Glomerular visceral epithelial cell (primary cell): ENCODE measurements at regions not wholly inside any gene's neighbourhood (a gene's known extent, or its start where the extent isn't known, plus 50 kb on each side); places are given as distances from the start of the nearest gene placed in this dataset.
"Not testable (repeated sequence)": the region's sequence is repeated elsewhere in the genome, so short reads cannot be mapped to it uniquely, and the experiment has no call there.

ENCODE experiments used
- DNase-seq: peaks from one replicate; pipeline ENCODE4 v3.0.0-alpha.2; 2016; ENCODE audit errors: extremely low spot score

DNA sequence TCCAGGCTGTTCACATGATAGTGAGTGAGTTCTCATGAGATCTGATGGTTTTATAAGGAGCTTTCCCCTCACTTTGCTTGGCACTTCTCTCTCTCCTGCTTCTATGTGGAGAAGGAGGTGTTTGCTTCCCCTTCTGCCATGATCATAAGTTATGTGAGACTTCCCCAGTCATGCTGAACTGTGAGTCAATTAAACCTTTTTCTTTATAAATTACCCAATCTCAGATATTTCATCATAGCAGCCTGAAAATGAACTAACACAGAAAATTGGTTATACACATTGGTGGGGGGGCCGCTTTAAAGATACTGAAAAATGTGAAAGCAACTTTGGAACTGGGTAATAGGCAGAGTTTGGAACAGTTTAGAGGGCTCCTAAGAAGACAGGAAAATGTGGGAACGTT is 741.1 kb upstream of the LUZP2 start:
- no peak for DNase-seq

DNA sequence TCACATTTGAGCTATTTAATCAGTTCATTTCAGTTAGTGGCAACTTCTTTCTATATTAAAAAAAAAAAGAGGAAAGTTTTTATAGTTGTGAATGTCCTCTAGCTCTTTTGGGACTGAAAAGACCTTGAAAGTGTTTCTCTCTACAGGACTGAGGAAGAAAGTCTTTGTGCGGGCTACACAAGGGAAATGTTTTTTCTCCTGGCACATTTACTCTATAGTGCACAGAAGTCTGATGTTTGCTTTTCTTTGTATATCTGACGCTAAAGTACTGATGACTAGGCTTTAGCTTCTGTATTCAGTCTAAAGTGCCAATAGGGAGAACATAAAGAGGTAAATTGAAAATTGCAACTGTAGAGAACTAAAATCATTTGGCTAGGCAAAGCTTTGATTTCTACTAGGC is 737.4 kb upstream of the LUZP2 start:
- DNase-seq, result no peak

DNA sequence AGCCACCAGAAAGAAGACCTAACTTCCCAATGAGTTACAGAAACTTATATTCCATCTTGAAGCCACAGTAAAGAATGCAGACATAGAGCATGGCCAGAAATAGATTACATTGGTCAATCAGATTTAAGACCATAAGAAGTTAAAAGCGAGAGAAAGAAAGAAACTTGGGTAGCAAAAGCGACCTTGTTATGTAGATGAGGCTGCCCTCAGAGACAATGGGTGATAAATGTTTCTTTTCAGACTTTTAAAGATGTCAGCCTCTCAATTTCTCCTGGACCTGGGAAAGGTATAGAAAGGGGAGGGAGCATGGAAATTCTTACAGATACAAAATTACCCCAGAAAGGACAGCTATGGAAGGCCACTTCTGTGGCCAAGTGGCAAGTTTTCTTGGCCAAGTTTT is 732.6 kb upstream of the LUZP2 start:
- DNase-seq, result no peak

DNA sequence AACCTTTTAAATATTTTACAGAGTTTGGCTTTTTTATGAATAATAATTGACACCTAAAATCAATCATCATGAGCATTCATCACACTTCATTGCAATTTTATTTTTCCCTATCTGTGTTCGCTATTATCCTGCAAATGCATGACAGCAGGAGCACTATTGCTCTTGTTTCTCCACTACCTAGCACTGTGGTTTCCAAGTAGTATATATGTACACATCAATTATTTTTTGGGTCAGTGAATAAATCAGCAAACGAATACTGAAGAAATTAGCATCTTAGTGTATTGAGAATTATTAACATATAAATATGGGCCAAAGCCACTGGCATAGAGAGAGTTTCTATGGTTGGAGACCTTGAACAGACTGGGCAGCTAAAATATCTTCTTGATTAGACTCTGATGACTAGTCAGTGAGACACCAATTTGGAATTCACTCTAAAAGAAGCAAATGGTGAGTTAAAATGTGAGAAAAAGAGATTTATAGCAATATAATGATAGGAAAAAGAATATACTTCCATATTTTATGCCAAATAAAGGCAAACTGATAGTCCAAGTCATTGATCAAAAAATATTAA is 731.1 kb upstream of the LUZP2 start:
- DNase-seq, result peak; percentile 7

DNA sequence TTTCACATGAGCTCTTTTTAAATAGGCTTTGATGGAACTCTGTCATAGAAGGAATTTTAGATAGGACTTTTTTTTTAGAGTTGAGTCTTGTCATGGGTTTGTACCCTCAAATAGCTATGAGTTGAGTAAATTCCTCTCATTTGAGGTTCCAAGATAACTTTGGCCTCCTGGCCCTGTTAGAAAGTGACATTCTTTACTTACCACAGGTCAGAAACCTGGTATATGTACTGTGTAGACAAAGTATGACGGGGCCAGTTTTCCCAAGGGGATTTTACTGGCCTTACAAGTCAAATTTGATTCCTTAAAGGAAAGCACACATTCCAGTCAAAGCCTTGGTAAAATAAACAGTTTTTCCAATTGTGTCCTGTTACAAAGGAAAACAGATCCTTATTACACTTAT is 729.3 kb upstream of the LUZP2 start:
- no peak for DNase-seq

DNA sequence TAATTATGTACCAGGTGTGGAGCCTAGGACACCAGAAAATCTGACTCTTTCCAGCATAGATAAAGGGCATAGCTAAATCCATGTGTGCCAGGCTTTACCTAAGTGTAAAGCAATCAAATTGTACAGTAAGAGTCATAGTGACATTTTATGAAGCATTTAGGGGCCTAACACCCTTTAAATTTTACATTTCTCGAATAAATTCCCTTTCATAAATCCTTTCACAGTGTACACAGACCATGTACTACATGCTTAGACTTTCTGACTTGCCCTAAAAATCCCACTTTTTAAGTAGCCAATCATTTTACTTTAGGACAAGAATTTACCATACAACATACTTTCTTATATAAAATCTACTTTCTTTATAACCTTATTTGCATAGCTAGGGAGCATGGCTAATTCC is 727.6 kb upstream of the LUZP2 start:
- DNase-seq, result no peak

DNA sequence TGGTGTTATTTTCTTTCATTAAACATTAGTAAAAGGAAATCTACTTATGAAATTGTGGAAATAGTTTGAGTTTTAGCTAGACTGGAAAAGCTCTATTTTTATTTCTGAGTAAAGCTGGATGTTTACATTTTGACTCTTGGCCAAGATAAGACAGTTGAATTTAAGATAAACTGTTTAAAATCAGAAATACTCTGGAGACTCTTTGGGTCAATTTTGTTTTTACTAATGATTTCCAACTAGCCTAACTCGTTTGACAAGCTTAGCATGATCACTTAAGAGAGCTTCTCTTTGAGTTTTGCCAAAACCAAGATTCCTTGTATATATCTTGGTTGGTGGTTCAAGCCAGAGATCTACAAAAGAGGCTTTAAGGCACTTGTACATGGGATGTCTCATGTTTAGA is 724.8 kb upstream of the LUZP2 start:
- DNase-seq, result no peak

DNA sequence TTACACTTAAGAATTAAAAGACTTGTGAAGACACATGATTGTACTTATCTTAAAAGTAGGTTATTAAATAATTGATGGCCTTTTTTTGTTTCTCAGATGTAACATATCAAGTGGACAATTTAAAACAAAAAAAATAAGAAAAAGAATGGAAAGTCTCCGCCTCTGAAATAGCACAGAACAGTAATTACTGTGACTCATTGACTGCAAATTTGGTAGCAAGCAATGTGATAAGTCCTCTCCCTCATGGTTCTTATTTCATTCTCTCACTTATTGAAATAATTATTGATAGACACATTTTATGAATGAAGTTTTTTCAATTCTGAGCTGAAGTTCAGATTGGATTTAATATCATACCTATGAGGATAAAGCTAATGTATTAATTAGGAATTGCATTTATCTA is 717.9 kb upstream of the LUZP2 start:
- DNase-seq, result no peak

DNA sequence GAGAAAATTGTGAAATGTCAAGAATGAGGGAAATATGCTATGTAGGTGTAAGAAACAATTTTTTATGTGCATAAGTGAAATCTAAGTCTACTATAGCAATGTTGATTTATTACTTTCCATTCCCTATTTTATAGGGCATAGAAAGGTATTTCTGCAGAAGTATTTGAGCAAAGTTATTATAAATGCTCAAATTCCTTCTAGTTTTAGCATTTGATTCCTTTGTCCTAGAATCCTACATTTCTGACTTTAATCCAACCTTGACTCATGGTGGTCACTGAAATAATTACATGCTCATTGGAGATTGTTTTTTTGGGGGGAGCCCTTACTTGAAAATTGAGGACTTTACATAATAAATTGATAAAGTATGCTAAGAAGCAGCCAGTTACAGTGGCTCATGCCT is 716.6 kb upstream of the LUZP2 start:
- DNase-seq, result no peak

DNA sequence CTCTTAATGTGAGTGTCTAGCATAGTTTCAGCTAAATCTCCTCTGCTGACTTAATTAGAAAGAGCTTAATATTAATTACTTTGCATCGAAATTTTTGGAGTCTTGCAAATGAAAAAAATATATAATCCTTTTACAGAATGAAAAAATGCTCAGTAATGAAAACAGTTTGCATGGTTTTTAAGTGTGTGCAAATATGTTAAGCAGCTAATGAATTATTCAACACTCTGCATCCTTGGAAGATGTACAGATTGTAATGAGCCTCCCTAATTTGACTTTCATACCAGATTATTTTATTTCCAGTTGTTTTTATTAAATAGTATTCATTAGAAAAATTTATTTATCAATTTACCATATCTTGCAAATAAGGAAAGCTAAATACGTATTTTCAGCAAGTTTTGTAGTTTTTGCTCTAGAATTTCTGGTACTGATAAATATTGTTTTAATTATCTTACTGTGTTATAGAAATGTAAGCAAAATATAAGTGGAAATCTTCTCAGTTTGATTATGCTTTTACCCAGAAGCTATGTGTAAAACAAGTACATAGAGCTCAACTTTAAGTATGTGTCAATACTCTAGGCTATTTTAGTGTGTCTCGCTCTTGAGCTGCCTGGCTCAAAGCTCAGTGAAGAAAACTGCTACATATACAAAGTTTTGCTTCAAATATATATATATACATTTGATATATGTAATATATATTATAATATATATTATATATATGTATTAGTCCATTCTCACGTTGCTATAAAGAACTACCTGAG is 714.9 kb upstream of the LUZP2 start:
- DNase-seq, result no peak

DNA sequence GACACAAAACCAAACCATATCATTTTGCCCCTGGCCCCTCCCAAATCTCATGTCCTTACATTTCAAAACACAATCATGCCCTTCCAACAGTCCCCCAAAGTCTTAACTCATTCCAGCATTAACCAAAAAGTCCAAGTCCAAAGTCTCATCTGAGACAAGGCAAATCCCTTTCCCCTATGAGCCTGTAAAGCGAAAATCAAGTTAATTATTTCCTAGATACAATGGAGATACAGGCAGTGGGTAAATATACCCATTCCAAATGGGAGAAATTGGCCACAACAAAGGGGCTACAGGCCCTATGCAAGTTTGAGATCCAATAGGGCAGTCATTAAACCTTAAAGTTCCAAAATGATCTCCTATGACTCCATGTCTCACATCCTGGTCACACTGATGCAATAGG is 709.9 kb upstream of the LUZP2 start:
- not testable (repeated sequence) for DNase-seq

DNA sequence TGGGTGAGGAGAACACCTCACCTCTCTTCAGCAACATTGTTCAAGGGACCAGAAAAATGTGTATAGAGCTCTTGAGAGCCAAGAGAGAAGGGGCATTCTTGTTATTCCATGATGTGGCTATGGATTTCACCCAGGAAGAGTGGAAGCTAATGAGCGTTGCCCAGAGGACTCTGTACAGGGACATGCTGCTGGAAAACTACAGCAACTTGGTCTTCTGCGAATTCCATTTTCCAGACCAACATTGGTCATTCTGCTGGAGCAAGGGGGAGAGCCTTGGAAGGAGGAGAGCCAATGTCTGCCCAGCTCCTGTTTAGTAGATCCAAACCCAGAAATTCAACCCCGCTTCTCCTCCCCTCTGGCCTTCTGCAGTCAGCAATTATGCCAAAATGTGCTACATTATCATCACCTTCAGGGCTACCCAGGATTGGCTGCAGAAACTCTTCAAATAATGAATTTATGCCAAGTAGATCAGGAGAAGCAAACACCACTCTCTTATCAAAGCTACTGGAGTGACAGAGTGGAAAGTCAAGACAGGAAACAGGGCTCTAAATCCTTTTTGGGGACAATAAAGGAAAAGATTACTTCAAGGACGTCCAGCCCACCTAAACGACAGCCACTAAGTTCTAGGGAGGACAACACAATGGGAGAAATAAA is 707.5 kb upstream of the LUZP2 start:
- no peak for DNase-seq

DNA sequence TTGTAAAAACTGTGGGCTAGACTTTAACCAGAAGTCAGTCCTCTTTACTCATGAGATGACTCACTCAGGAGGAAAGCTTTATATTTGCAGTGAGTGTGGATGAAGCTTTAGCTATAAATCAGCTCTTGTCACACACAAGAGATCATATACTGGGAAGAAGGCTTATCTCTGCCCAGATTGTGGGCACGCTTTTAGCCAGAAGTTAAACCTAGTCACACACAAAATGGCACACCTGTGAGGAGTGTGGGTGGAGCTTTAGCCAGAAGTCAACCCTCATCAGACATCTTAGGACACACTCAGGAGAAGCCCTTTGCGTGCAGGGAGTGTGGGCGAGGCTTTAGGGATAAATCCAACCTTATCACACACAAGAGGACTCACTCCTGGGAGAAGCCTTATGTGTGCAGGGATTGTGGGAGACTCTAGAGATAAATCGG is 706.9 kb upstream of the LUZP2 start:
- DNase-seq, result peak; percentile 31

DNA sequence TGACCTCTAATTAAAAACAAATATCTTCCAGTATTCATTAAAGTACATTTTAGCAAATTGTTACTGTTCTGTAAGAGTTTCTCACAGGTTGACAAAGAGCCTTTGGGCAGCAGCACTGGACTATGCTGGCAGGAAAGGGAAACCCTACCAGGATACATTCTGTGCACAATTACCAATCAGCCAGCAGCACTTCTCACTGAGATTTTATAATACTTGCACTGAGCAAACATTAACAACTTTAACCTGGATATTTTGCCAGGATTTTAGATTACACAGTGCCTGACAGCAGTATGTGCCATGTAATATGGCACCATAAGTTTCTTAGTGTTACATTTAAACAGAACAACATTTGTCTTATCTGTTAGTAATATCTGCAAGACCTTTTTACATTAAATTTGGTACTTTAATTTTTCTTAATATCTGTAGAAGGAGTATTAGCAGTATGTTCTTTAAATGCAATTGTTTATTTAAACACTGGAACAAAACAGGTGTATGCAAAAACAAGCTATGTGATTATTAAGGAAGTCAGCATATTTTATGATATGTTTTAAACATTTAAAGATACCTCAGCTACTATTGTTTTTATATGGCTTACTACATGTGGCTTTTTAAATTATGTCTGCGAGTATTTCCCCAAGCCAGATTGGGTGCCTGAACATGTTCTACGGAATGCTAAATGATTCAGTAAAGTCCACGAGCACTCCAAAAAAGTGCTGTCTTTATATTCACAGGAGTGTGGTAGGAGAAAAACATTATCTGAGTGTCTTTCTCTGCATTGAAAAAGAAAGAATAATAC is 699.0 kb upstream of the LUZP2 start:
- no peak for DNase-seq

DNA sequence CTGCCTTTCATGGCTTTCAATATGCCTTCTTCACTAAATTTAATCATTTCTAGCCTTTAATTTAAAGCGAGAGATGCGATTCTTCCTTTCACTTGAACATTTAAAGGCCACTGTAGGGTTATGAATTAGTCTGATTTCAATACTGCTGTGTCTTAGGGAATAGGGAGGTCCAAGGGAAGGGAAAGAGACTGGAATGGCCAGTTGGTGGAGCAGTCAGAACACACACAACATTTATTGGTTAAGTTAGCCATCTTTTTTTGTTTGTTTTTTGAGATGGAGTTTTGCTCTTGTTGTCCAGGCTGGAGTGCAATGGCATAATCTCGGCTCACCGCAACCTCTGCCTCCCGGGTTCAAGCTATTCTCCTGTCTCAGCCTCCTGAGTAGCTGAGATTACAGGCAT is 662.5 kb upstream of the LUZP2 start:
- not testable (repeated sequence) for DNase-seq

DNA sequence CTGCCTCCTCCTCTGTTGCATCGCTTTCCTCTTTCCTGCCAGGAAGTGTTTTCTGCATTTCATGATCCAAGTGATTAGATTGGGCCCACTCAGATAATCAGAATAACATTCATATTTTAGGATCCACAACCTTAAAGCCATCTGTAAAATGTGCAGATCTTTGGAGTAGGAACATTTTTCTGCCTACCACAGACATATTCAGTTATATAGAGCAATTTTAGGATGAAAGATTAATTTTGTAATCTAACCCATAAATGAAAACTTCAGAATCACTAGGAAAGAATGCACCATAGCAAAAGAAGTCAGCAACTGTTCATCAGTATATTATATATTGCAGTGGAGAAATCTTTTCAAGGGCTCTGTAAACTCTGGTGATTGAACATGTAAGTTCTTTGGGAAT is 659.9 kb upstream of the LUZP2 start:
- DNase-seq, result no peak

DNA sequence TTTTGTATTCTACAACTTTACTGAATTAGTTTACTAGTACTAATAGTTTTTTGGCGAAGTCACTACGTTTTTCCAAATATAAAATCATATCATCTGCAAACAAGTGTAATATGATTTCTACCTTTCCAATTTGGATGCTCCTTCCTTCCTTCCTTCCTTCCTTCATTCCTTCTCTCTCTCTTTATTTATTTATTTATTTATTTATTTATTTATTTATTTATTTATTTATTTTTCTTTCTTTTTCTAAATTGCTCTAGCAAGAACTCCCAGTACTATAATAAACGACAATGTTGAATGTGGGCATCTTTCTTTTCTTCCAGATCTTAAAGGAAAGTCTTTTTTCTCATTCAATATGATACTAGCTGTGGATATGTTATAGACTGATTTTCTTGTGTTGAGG is 656.0 kb upstream of the LUZP2 start:
- no peak for DNase-seq

DNA sequence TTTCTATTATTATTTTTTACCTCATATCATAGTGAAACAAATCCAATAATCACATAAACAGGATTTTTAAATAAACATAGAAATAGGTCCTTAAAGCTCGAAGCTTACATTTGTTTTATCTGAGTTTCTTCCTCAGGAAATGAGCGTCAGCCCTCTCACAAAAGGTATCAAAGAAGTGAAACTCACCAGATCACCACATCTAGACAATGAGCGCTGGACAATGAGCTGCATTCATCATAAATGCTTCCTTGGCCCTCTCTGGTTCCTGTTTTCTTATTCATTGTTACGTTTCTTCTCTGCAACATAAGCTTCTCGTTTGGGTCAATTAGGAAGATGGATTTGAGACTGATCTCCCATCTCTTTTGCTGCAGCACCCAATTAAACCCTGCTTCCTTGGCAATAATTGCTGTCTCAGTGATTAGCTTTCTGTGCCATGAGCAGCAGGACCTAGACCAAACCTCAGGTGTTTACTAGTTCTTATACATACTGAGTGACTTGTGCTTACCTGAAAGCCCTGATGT is 649.9 kb upstream of the LUZP2 start:
- DNase-seq, result no peak

DNA sequence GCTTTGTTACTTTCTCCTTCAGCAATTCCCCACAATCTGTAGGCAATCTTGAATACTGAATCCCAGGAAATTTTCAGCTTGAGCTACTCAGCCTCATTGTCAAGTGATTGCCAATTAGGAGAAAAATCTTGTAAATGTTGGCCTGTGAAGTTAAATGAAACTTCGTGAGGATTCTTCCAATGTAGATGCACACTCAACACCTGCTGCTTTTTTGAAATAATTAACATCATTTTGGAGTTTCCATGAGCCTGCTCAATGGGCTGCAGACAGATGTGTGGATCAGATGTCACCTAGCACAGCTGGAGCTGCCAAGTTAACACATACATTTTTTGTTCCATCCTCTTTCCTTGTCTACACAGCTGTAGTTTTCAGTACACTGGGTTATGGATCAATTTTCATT is 645.6 kb upstream of the LUZP2 start:
- no peak for DNase-seq

DNA sequence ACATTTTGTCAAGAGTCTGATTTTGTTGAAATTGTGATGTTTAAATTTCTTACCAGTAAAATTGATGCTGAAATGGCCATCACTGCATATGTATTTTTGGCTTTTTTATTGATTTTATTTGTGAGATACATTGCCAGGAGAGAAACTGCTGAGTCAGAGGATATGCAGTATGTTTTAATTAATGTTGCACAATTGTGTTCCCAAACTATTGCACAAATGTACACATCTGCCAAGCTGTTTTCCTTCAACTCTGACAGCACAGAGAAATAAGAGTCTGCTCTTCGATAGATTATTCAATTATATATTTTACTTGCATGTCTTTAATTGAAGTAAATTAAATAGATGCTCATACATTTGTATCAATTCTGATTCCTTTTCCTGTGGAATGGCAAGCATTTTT is 640.2 kb upstream of the LUZP2 start:
- DNase-seq, result no peak

DNA sequence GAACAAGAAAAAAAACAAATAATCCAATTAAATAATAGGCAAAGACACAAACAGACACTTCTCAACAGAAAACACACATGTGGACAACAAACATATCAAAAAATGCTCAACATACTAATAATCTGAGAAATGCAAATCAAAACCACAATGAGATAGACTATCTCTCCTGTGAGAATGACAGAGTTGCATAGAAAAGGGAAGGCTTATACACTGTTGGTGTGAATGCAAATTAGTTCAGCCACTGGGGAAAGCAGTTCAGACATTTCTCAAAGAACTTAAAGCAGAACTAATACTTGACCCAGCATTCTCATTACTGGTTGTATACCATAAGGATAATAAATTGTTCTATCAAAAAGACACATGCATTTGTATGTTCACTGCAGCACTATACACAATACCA is 637.8 kb upstream of the LUZP2 start:
- DNase-seq, result no peak

DNA sequence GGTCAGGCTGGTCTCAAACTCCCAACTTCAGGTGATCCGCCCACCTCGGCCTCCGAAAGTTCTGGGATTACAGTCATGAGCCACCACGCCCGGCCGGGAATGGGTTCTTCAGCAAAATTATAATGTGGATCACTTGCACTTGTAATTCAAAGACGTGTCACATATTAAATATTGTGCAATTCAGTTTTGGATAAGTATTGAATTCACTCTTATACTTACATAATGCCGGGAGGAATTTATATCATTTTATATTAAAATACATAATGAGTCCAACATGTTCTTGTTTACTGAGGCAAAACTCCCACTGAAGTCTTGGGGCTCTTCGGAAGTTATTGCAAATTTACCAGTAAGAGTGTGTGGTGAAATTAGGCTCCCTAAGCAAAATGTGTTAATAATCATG is 635.2 kb upstream of the LUZP2 start:
- DNase-seq, result no peak
